SKM-1 (cell line): ENCODE measurements at regions not wholly inside any gene's neighbourhood (a gene's known extent, or its start where the extent isn't known, plus 50 kb on each side); places are given as distances from the start of the nearest gene placed in this dataset.
"Not testable (repeated sequence)": the region's sequence is repeated elsewhere in the genome, so short reads cannot be mapped to it uniquely, and the experiment has no call there.

Source experiments
- DNase-seq: peaks from one replicate; lab custom pipeline; 2025; ENCODE audit not compliant: unreplicated experiment; lab: John Stamatoyannopoulos, UW

DNA sequence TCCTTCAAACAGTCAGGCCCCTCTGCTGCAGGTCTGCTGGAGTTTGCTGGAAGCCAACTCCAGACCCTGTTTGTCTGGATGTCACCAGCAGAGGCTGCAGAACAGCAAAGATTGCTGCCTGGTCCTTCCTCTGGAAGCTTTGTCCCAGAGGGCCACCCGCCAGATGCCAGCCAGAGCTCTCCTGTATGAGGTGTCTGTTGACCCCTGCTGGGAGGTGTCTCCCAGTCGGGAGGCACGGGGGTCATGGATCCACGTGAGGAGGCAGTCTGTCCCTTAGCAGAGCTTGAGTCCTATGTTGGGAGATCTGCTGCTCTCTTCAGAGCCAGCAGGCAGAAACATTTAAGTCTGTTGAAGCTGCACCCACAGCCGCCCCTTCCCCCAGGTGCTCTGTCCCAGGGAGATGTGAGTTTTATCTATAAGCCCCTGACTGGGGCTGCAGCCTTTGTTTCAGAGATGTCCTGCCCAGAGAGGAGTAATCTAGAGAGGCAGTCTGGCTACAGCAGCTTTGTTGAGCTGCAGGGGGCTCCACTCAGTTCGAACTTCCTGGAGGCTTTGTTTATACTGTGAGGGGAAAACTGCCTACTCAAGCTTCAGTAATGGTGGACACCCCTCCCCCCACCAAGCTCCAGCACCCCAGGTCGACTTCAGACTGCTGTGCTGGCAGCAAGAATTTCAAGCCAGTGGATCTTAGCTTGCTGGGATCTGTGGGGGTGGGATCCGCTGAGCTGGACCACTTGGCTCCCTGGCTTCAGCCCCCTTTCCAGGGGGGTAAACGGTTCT is 72.1 kb downstream of the OGFRL1 start:
- not testable (repeated sequence) for DNase-seq

DNA sequence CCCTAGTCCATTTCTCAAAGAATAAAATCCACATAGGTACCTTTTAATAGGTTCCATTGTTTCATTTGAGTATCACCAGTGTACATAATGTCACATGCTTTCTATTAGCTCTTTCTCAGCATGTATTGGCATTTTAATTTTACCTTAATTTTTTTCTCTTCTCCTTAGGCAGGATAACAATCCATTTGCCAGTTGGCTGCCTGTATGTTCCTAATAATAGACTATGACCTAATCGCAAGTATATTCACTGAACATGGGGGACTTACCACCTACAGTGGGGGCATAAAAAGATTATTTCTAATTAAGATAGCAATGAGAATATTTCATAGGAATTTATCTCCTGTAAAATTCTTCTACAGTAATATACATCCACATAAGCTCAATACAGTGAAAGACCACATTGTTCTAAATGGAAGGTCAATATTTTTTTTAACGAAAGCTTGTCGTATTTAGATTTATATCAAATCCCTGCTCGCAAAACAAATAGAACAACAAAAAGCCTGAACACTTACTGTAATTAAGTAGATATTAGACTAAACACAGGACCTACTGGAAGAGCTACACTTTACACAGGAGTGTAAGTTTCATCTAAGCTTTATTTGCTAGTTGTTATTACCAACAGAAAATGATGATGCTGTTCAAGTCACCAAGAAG is 76.4 kb downstream of the OGFRL1 start:
- no peak for DNase-seq

DNA sequence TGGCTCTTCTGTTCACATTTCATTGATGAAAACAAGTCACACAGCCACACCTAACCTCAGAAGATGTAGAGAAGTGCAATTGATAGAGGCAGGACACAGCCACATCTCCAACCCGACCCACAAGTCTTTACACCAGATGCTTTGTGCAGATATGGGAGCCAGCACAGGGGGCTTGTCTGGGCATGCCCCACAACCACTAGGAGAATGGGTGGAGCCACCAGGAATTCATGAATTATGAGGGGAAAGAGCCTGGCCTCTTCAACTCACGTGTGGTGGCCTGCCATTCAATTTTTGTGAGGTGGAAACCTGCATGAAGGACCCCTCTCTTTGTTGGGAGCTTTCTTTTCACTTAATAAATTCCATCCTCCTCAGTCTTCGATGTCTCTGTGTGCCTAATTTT is 79.1 kb downstream of the OGFRL1 start:
- DNase-seq = no peak

DNA sequence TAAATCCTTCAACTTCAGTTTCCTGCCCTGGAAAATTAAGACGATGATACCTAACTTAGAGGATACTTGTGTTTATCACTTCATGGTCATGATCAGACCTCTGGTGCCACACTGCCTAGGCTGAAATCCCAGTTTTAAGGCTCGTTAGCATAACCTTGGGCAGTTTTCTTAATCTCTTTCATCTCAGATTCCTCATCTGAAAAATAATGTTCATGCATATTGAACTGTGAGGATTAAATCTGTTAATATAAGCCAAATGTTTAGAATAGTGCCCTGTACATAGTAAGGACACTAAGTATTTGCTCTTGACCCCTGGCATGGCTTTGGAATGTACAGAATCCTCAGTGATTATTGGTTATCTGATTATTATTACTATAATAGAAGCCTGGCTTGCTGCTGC is 79.7 kb downstream of the OGFRL1 start:
- DNase-seq = no peak

DNA sequence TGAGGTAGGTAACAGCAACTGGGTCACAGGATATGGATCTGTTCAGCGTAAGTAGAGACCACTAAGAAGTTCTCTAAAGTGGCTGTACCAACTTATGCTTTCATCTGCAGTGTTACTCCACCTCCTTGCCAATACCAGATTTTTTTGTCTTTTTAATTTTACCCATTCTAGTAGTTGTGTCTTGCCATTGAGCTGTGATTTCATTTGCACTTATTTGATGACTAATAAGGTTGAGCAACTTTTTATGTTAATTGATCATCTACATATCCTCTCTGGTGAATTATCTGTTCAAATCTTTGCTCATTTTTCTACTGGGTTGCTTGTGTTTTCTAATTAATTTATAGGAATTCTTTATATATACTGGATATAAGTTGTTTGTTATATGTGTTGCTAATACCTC is 82.9 kb downstream of the OGFRL1 start:
- DNase-seq = no peak

DNA sequence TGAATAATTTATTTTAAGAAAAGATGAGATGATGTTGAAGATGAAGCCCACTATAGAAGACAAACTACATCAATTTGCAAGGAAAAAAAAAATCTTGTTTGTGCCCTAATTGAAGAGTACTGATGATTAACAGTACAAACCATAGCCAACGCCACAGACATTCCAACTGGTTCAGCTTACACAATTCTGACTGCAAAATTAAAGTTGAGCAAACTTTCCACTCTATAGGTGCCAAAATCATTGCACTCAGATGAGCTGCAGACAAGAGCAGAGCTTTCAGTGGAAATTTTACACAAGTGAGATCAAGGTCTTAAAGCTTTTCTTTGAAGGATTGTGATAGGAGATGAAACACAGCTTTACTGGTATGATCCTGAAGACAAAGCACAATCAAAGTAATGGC is 85.3 kb downstream of the OGFRL1 start:
- no peak for DNase-seq

DNA sequence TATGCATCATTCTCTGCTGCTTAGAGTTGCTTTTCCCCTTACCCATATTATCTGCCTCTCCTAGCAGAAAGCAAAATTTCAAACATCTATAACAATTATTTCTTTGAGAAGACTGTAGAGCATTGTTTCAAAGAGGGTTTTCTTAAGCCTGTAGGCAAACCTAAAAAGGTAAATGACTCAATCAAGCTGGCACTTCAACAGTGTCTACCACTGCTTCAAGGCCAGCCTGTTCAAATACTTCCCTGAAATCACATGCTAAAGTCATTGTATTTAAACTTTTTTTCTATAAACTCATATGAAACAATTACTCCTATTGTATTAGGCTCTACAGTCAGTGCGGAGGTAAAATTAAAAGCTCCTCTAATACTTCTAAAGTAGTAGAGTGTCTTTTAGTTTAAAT is 87.1 kb downstream of the OGFRL1 start:
- no peak for DNase-seq

DNA sequence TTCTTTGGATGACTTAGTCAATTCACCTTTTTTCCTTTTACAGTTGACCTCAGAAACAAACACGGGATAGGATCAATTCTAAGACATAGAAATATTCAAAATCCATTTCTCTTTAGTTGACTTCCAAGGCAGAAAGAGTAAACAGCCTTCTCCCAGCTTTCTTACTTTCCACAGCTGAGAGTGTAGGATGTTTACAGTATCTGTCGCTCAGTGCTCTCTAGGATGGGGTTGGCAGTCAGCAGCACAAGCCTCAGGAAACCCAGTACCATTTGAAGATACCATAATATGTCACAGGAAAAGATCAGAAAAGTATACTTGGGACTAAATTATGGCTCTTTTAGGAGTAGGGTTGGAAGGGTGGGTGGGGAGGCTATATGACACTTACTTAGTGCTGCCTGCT is 88.2 kb downstream of the OGFRL1 start:
- DNase-seq = no peak

DNA sequence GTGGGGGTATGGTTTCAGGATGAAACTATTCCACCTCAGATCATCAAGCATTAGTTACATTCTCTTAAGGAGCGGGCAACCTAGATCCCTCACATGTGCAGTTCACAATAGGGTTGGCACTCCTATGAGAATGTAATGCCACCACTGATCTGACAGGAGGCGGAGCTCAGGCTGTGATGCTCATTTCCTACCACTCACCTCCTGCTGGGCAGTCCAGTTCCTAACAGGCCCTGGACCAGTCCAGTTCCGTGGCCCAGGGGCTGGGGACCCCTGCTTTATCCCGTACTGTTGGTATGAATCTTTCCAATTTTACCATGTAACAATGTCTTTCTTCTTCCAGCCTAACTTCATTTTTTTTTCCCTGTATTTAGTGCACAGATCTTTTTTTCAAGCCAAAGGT is 94.9 kb downstream of the OGFRL1 start:
- no peak for DNase-seq

DNA sequence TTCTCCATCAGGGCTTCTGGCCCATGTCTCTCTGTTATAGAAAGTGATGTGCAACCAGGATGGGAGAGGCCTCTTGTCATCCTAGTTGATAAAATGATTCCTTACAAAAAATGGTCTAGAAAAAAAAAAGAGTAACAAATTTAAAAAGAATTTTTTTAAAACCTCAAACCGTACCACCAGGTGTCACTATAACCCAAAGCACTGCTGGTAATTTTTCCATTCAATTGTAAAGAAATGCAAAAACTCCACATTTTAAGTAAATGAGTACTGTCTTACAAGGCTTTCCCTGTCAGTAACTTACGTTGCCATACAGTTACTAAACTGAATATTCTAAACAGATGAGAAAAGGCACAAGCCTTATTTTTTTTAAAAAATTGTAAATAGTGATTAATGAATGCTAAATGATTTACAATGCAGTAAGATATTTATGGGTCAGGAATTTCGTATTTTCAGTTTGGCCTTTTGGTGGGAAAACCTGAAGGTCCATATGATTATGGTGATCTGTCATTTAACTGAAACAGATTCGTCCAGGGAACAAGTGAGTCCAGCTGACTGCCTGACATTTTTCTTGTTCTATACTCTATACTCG is 95.4 kb downstream of the OGFRL1 start:
- DNase-seq = peak; percentile 20

DNA sequence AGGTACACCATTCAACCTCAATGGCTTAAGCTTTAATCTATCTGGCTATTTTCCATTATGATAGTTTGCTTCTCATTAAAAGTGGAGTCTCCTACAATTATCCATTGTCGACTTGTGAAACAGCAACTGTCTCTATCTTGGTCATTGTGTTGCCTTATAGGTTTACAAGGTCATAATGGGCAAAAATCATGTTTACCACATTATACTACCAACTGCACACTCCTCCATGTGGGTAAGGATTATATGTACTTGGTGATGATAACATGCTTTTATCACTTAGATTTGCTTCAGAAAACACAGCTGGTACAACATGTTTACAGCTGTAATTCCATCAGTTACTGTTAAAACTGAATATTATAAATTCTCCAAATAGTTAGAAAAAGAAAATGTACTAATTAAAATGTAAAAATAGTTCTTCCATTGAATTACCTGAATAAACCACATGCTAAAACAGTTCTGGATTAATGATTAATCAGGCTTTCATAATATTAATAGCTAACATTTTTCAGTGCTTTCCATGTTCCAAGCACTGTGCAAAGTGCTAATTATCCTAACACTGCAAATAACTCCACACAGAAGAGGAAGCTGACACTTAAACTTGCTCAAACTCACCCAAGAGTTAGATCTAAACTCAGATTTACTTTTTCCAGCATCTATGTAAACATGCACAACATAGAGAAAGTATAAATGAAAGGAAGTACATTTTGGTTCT is 96.7 kb downstream of the OGFRL1 start:
- DNase-seq = no peak

DNA sequence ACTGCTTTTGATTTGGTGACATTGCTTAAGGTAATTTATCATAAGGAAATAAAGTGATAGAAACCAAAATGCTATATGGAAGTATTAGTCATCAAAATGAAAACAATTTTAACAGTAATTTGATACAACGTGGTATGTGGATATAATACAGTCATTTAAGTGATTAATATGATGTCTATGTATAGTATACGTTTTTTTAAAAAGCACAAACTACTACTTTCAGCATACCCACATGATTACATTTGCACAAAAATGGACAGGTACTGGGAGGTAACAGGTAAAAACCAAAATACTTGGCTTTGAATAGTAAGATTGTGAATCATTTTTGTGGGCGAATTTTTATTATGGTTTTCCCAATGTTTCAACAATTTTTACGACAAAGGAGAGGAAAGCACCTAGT is 97.6 kb downstream of the OGFRL1 start:
- DNase-seq = no peak

DNA sequence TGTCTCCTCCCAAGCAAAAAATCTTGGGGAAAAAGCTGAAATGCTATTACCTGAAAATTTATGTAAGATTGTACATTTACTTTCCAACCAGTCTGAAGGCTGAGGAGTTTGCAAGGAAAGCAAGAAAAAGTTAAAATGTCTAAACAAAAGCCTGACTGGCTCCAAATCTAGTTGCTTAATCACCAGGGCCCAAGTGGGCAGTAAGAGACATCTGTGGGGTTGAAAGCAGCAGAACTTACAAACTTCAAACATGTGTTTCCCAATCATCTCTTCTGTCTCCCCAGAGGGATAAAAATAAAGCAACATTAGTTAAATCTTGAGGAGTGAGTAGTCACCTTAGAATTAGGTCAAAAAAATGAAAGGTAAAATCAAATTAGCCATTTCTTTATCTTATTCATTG is 98.6 kb downstream of the OGFRL1 start:
- DNase-seq = no peak

DNA sequence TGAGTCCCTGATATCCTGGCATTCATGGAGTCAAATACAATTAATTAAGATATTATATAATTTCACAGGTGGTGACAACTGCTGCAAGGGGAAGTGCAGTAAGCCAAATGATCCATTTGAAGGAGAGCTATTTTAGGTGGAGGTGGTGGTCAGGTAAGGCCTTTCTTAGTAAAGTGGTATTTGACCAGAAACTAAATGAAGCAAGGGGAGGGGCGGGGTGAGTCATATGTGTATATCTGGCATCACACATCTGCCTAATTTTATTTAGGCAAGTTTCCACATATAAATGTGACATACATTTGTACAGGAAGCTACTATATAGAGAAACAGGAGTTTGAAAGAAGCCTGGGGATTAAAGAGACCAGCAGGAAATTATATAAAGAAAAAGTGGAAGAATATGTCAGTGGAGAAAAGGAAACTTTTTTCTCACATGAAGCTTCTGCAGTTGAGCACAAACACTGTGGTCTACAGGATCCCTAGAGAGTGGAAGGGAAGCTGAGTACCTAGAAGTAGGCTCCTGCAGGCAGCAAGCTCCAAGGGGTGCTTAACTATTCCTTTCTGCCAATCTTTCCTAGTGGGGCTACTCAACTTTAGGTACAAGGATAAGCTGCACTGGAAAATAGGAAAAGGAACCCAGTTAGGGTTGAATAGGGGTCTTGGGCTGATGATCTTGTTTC is 99.6 kb downstream of the OGFRL1 start:
- DNase-seq = no peak

DNA sequence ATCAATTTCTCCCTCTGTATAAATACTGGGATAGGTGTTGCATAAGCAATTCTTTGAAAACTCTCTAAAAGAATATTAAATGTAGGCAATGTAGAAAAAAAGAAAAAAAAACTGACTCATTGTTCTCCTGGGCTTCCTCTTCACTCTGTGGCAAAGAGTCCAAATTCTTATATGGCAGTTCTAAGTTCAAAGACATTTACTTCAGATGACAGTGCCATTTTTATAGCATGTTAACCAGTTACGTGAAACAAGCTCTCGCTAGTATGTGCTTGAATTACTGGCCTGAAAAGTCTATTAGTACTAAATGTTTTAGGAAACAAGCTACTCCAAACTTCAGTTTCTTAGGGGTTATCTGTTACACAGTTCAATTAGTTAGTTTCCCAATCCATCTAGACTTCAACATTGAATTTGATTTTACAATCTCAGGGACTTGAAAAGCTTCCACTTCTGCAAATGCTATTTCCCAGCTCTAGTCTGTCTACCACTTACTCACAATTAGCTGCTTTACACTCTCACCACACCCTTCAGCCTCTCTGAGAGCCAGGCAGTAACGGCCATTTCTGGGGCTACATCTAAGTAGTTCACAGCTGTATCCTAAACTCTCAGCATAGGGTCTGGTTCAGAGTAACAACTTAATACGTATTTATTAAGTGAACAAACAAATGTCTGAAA is 100.4 kb downstream of the OGFRL1 start:
- no peak for DNase-seq

DNA sequence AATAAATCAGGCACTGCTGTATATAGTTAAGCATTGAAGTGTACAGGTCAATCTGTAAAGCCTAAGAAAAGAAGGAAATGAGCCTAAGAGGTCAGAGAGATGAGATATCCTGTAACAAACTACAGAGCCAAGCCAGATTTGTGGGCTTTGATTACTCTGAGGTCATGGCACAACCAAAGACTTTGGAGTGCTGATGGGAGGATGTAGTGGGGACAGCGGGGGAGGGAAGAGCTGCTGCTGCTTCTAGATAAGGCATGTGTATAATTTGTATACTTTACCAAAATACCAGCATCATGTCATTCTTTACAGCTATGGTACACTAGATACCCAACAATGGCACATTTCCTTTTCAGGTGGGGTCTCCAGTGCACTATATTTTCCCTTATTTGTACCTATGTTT is 102.5 kb downstream of the OGFRL1 start:
- DNase-seq = no peak

DNA sequence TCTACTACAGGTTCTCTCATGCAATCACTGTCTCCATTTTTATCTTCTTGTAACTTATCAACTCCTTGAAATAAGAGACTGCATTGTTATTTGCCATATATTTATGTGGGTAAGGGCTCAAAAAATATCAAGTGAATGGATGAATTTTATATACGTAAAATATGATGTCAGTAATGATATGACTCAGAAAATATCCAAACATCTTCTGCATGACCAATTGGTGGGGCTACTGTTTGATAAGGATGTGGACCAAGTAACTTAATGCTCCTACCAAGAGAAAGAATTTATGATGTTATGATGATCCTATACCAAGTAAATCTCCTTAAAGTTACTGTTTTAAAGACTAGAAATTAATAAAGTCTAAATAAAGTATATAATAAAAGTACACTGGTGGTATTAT is 103.7 kb downstream of the OGFRL1 start:
- no peak for DNase-seq

DNA sequence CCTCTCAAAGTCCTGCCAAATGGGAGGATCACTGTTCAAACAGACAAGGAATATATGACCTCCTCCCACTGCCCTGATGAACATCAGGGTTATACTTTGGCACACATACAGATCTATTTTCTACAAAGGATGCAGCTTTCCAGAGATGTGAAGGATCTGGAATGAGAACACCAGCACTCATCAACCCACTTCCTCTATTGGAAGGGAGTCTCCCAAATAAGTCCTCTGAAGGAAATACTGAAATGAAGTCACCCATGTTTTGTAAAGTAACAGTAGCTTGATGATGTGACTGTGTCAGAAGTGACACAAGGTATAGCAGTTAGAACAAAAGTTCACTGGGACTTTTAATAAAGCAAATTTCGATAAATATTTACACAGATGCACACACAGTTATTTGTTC is 104.9 kb downstream of the OGFRL1 start:
- no peak for DNase-seq

DNA sequence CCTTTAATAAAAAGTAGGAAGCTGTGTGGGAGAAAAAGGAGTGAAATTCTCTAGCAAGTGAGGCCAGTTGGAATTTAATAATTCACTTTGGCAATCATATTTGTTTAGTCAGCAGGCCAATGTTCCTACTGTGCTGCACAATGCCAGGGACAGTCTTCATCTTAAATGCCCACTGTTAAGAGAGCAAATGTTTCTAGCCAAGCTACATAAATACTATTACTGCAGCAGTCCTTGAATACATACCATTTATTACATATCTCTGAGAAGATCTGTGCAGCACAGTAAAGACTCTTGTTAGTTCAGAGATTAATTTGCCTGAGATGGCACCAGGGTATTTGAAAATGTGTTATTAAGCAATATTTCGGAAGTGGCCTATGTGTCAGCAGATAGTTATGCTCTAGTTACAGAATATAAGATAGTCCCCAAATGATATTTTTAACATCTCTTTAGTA is 105.4 kb downstream of the OGFRL1 start:
- DNase-seq = no peak

DNA sequence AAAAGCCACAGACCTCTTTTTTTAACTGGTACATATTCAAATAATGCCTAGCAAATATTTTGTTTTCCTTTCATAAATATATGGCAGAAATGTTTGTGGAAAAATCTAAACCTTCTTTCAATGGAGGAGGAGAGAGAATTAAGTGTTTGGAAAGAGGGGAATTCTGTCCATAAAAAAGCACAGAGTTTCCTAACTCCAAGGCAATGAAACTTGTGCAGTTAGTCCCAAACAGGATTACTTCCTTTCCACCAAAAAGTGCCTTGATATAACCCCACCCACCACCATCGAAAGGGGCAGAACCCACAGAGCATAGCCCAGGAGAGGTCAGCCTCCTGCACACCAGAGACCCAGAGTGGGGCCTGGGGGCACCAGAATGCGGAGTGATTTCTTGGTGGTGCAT is 106.3 kb downstream of the OGFRL1 start:
- no peak for DNase-seq
